ENCODE measurements at regions not wholly inside any gene's neighbourhood (a gene's known extent, or its start where the extent isn't known, plus 50 kb on each side); places are given as distances from the start of the nearest gene placed in this dataset.
A peak's percentile ranks its signal among the peaks of the same experiment; 100 is the strongest.

GRCh38 chr7:142463401-142463850, 205.6 kb upstream of the PRSS58 start:
- Histone ChIP-seq H3K4me1 (no peaks in the 10 kb centered on the region), H3K9me3 (no peaks in the 10 kb centered on the region), H3K36me3 (no peaks in the 10 kb centered on the region), H3K27ac (no peak overlapping the region), H3K27me3 (no peaks in the 10 kb centered on the region), H3K4me3 (no peak overlapping the region)
- DNase-seq (ENCODE audit: low spot score in 2 of 2): no peak
- no peak for TF ChIP-seq POLR2A (IDR thresholded peaks at IDR 0.05)
- intact Hi-C loops (cut with DNase I; ENCODE audit: low total_unique reads): no loop called here

- TF ChIP-seq CTCF (IDR thresholded peaks at IDR 0.05): no peak
- no peak for TF ChIP-seq POLR2AphosphoS5 (IDR thresholded peaks at IDR 0.05)
- no peak for TF ChIP-seq POLR2A (IDR thresholded peaks at IDR 0.05)
- no peaks in the 10 kb centered on the region for H3K27me3 ChIP-seq
- intact Hi-C loops (cut with DNase I; ENCODE audit: low total_unique reads): no loop called here
- no peak overlapping the region for H3K27ac ChIP-seq
- DNase-seq (ENCODE audit: low spot score in 2 of 2): no peak
- H3K9me3 ChIP-seq: no peaks in the 10 kb centered on the region
- no peaks in the 10 kb centered on the region for H3K4me1 ChIP-seq
- no peaks in the 10 kb centered on the region for H3K36me3 ChIP-seq
- no peak overlapping the region for H3K4me3 ChIP-seq
Measured at GRCh38 chr7:142461437-142461836, 203.6 kb upstream of the PRSS58 start.

GRCh38 chr7:142460402-142461117, 202.7 kb upstream of the PRSS58 start:
- Histone ChIP-seq H3K36me3 (no peaks in the 10 kb centered on the region), H3K4me3 (no peak overlapping the region), H3K27ac (no peak overlapping the region), H3K9me3 (no peaks in the 10 kb centered on the region), H3K4me1 (no peaks in the 10 kb centered on the region), H3K27me3 (no peaks in the 10 kb centered on the region)
- no peak for DNase-seq (ENCODE audit: low spot score in 2 of 2)
- no peak for TF ChIP-seq POLR2AphosphoS5 (IDR thresholded peaks at IDR 0.05)
- TF ChIP-seq POLR2A (IDR thresholded peaks at IDR 0.05): no peak
- no peak for TF ChIP-seq CTCF (IDR thresholded peaks at IDR 0.05)
- intact Hi-C loops (cut with DNase I; ENCODE audit: low total_unique reads): no loop called here

GRCh38 chr7:142459551-142459963, 201.7 kb upstream of the PRSS58 start:
- intact Hi-C loops (cut with DNase I; ENCODE audit: low total_unique reads): no loop called here
- no peaks in the 10 kb centered on the region for H3K9me3 ChIP-seq
- H3K4me3 ChIP-seq: no peak overlapping the region
- H3K4me1 ChIP-seq: no peaks in the 10 kb centered on the region
- no peak for TF ChIP-seq POLR2A (IDR thresholded peaks at IDR 0.05)
- TF ChIP-seq CTCF (IDR thresholded peaks at IDR 0.05): peak; percentile 23 to 67 (median 55)
- H3K27ac ChIP-seq: no peak overlapping the region
- DNase-seq (ENCODE audit: low spot score in 2 of 2): peak in 1 of 2 donors; percentile 31
- no peaks in the 10 kb centered on the region for H3K36me3 ChIP-seq
- H3K27me3 ChIP-seq: no peaks in the 10 kb centered on the region

GRCh38 chr7:142457146-142457703, 199.4 kb upstream of the PRSS58 start:
- H3K9me3 ChIP-seq: no peaks in the 10 kb centered on the region
- intact Hi-C loops (cut with DNase I; ENCODE audit: low total_unique reads): no loop called here
- no peaks in the 10 kb centered on the region for H3K4me1 ChIP-seq
- no peaks in the 10 kb centered on the region for H3K27me3 ChIP-seq
- H3K36me3 ChIP-seq: no peaks in the 10 kb centered on the region
- no peak overlapping the region for H3K27ac ChIP-seq
- no peak overlapping the region for H3K4me3 ChIP-seq
- TF ChIP-seq POLR2AphosphoS5 (IDR thresholded peaks at IDR 0.05) (no peak), POLR2A (IDR thresholded peaks at IDR 0.05) (no peak), CTCF (IDR thresholded peaks at IDR 0.05) (no peak)
- no peak for DNase-seq (ENCODE audit: low spot score in 2 of 2)

All from breast epithelium (tissue), 4 donors.